H1 (cell line): ENCODE measurements at regions not wholly inside any gene's neighbourhood (a gene's known extent, or its start where the extent isn't known, plus 50 kb on each side); places are given as distances from the start of the nearest gene placed in this dataset.

Source experiments
- CTCF ChIA-PET: fragments of 300-600 bp; sonication (Branson Sonifier 250); formaldehyde crosslinking; loops from one replicate; lab custom pipeline; 2021; ENCODE audit not compliant: partially characterized antibody; lab: Charles Lee
- POLR2A ChIA-PET: fragments of 300-600 bp; sonication (Branson Sonifier 250); formaldehyde crosslinking; loops from one replicate; lab custom pipeline; 2021; ENCODE audit warnings: inconsistent platforms; ENCODE audit not compliant: partially characterized antibody; lab: Charles Lee
- DNase-seq, 2 experiments: peaks; one replicate each; pipeline versions ENCODE4 v3.0.0 to v3.0.0-alpha.2; 2010 to 2022; ENCODE audit warnings: low spot score in 2 of 2, low read depth in 1 of 2, mixed read lengths in 1 of 2
- FAIRE-seq: peaks from 2 replicates; lab custom pipeline; 2011; peaks lifted over from hg19 to GRCh38; lab: Jason Lieb, UNC
- H2AFZ ChIP-seq: 2 replicates; pipeline ENCODE4 v1.8.1; 2012; ENCODE audit warnings: low read length, inconsistent platforms
- H2AK5ac ChIP-seq: 2 replicates; pipeline ENCODE4 v1.6.1; 2013; ENCODE audit warnings: low read depth, low read length
- H2BK120ac ChIP-seq: replicated peaks from 2 replicates; pipeline ENCODE3; 2013; ENCODE audit warnings: low read depth, low read length, inconsistent platforms
- H2BK12ac ChIP-seq: 2 replicates; pipeline ENCODE4 v1.6.1; 2013; ENCODE audit warnings: low read depth, low read length
- H2BK15ac ChIP-seq: 2 replicates; pipeline ENCODE4 v1.6.1; 2013; ENCODE audit warnings: low read length
- H2BK20ac ChIP-seq: 2 replicates; pipeline ENCODE4 v1.6.1; 2013; ENCODE audit warnings: low read length
- H2BK5ac ChIP-seq: 2 replicates; pipeline ENCODE4 v1.6.1; 2013; ENCODE audit warnings: low read depth, low read length
- H3K14ac ChIP-seq: 2 replicates; pipeline ENCODE4 v1.6.1; 2013; ENCODE audit warnings: inconsistent platforms; ENCODE audit not compliant: insufficient read length
- H3K18ac ChIP-seq: 2 replicates; pipeline ENCODE4 v1.6.1; 2013; ENCODE audit warnings: low read length; ENCODE audit errors: extremely low read depth
- H3K23ac ChIP-seq: 2 replicates; pipeline ENCODE4 v1.6.1; 2013; ENCODE audit warnings: inconsistent platforms; ENCODE audit not compliant: insufficient read length
- H3K23me2 ChIP-seq: 2 replicates; pipeline ENCODE4 v1.6.1; 2013; ENCODE audit warnings: low read depth, low read length
- H3K27ac ChIP-seq: 2 replicates; pipeline ENCODE4 v1.6.1; 2011; ENCODE audit warnings: low read depth, low read length, inconsistent platforms
- H3K27me3 ChIP-seq, 4 experiments: replicated peaks in 1 of 4; 1 replicate in 1 of 4; 2 replicates in 3 of 4; pipeline versions ENCODE4 v1.6.1 to v1.8.1; 2011 to 2013; ENCODE audit warnings: low read length in 3 of 4, mild to moderate bottlenecking in 3 of 4, inconsistent platforms in 2 of 4, mixed read lengths in 2 of 4, moderate library complexity in 1 of 4; ENCODE audit not compliant: control insufficient read depth in 3 of 4, insufficient read depth in 3 of 4; ENCODE audit errors: extremely low read depth in 1 of 4
- H3K36me3 ChIP-seq, 4 experiments: 2 replicates each; pipeline versions ENCODE4 v1.6.1 to v1.8.1; 2011 to 2013; ENCODE audit warnings: mild to moderate bottlenecking in 4 of 4, low read length in 3 of 4, moderate library complexity in 2 of 4, control low read depth in 1 of 4, inconsistent platforms in 1 of 4; ENCODE audit not compliant: insufficient read depth in 4 of 4, control insufficient read depth in 2 of 4
- H3K4ac ChIP-seq: replicated peaks from 2 replicates; pipeline ENCODE3; 2013; ENCODE audit warnings: low read length, low read depth, mixed read lengths, inconsistent platforms; ENCODE audit not compliant: insufficient read length
- H3K4me1 ChIP-seq, 4 experiments: replicated peaks in 1 of 4; 1 replicate in 1 of 4; 2 replicates in 3 of 4; pipeline versions ENCODE4 v1.6.1 to v1.8.1; 2011 to 2013; ENCODE audit warnings: low read length in 3 of 4, inconsistent platforms in 2 of 4, mixed read lengths in 1 of 4; ENCODE audit not compliant: insufficient read depth in 4 of 4, control insufficient read depth in 3 of 4
- H3K4me2 ChIP-seq, 2 experiments: 2 replicates each; pipeline versions ENCODE4 v1.6.1 to v1.8.1; 2011 to 2013; ENCODE audit warnings: low read depth in 2 of 2, low read length in 2 of 2, control low read depth in 1 of 2, inconsistent platforms in 1 of 2, mild to moderate bottlenecking in 1 of 2; ENCODE audit not compliant: insufficient read depth in 1 of 2
- H3K4me3 ChIP-seq, 4 experiments: fragments of 200-600, 300-600 bp in 1 of 4; sonication (generic), shearing (Covaris generic), sonication (Bioruptor Twin) in 1 of 4; 2 replicates each; pipeline versions ENCODE4 v1.5.1 to v1.8.1; 2011 to 2016; ENCODE audit warnings: low read length in 4 of 4, low read depth in 3 of 4, control low read depth in 2 of 4, inconsistent platforms in 2 of 4, mild to moderate bottlenecking in 2 of 4, mixed read lengths in 1 of 4, moderate library complexity in 1 of 4; ENCODE audit not compliant: insufficient read depth in 2 of 4; ENCODE audit errors: extremely low read depth in 1 of 4
- H3K56ac ChIP-seq: replicated peaks from 2 replicates; pipeline ENCODE3; 2013; ENCODE audit warnings: low read depth, mild to moderate bottlenecking, mixed read lengths, low read length, inconsistent platforms; ENCODE audit not compliant: insufficient read length
- H3K79me1 ChIP-seq: 2 replicates; pipeline ENCODE4 v1.6.1; 2013; ENCODE audit warnings: low read depth, low read length, control low read depth
- H3K79me2 ChIP-seq, 2 experiments: 2 replicates each; pipeline versions ENCODE4 v1.6.1 to v1.8.1; 2012 to 2013; ENCODE audit warnings: low read length in 2 of 2, mild to moderate bottlenecking in 2 of 2, inconsistent platforms in 1 of 2; ENCODE audit not compliant: insufficient read depth in 2 of 2, control insufficient read depth in 1 of 2
- H3K9ac ChIP-seq, 4 experiments: replicated peaks in 1 of 4; 1 replicate in 1 of 4; 2 replicates in 3 of 4; pipeline versions ENCODE4 v1.6.1 to v1.8.1; 2011 to 2013; ENCODE audit warnings: low read depth in 3 of 4, low read length in 3 of 4, control low read depth in 2 of 4, mild to moderate bottlenecking in 2 of 4, moderate library complexity in 2 of 4, inconsistent platforms in 1 of 4; ENCODE audit errors: extremely low read depth in 1 of 4
- H3K9me3 ChIP-seq, 2 experiments: 2 replicates each; pipeline versions ENCODE4 v1.6.1 to v1.8.1; 2012 to 2013; ENCODE audit warnings: mild to moderate bottlenecking in 2 of 2, moderate library complexity in 2 of 2, control low read depth in 1 of 2, inconsistent platforms in 1 of 2, low read depth in 1 of 2, low read length in 1 of 2, mixed read lengths in 1 of 2; ENCODE audit not compliant: insufficient read depth in 2 of 2
- H4K20me1 ChIP-seq, 2 experiments: replicated peaks in 1 of 2; 2 replicates each; pipeline versions ENCODE3 to v1.8.1; 2011 to 2013; ENCODE audit warnings: inconsistent platforms in 2 of 2, low read length in 2 of 2, mild to moderate bottlenecking in 1 of 2; ENCODE audit not compliant: insufficient read depth in 2 of 2, control insufficient read depth in 1 of 2
- H4K5ac ChIP-seq: 2 replicates; pipeline ENCODE4 v1.6.1; 2013; ENCODE audit warnings: low read length, low read depth, mixed read lengths, inconsistent platforms; ENCODE audit not compliant: insufficient read length
- H4K8ac ChIP-seq: 2 replicates; pipeline ENCODE4 v1.8.0; 2013; ENCODE audit warnings: mild to moderate bottlenecking, moderate library complexity, low read length, inconsistent platforms; ENCODE audit not compliant: insufficient read depth; ENCODE audit errors: extremely low read depth
- H4K91ac ChIP-seq: replicated peaks from 2 replicates; pipeline ENCODE3; 2013; ENCODE audit warnings: low read length, mixed read lengths, inconsistent platforms; ENCODE audit not compliant: insufficient read length
- CHD1 ChIP-seq: IDR thresholded peaks from 2 replicates; pipeline ENCODE4 v1.6.1; 2012; ENCODE audit warnings: low read depth, low read length, improper control_type of control experiment
- CHD2 ChIP-seq: IDR thresholded peaks from 2 replicates; pipeline ENCODE4 v1.6.1; 2012; ENCODE audit warnings: low read length, improper control_type of control experiment
- FOSL1 ChIP-seq: IDR thresholded peaks from 2 replicates; pipeline ENCODE4 v1.6.1; 2011; ENCODE audit warnings: mild to moderate bottlenecking, low read depth, low read length, moderate library complexity; ENCODE audit not compliant: insufficient read depth
- NRF1 ChIP-seq: IDR thresholded peaks from 2 replicates; pipeline ENCODE4 v1.6.1; 2011; ENCODE audit warnings: mild to moderate bottlenecking, low read depth, low read length, improper control_type of control experiment
- RNF2 ChIP-seq: fragments of 200-900, 300-1000 bp; sonication (generic); IDR thresholded peaks from 2 replicates; pipeline ENCODE4 v1.7.1; 2016; ENCODE audit warnings: borderline replicate concordance, low read depth, mild to moderate bottlenecking, antibody characterized with exemption, low read length; ENCODE audit not compliant: poor library complexity, severe bottlenecking; ENCODE audit errors: missing control alignments
- SIN3A ChIP-seq, 2 experiments: IDR thresholded peaks in 1 of 2; conservative IDR thresholded peaks in 1 of 2; 2 replicates each; pipeline ENCODE4 v1.6.1; 2011 to 2012; ENCODE audit warnings: low read length in 2 of 2, improper control_type of control experiment in 1 of 2, low read depth in 1 of 2, mild to moderate bottlenecking in 1 of 2
- SUZ12 ChIP-seq: fragments of 200-600 bp; sonication (generic); IDR thresholded peaks from 2 replicates; pipeline ENCODE4 v1.6.1; 2012; ENCODE audit warnings: mild to moderate bottlenecking, inconsistent platforms, low read length, moderate library complexity, mixed read lengths
- TBP ChIP-seq: IDR thresholded peaks from 2 replicates; pipeline ENCODE4 v1.6.1; 2011; ENCODE audit warnings: low read depth, low read length, improper control_type of control experiment
- TCF12 ChIP-seq: IDR thresholded peaks from 2 replicates; pipeline ENCODE4 v1.6.1; 2011; ENCODE audit warnings: low read depth, mild to moderate bottlenecking, low read length
- WGBS, 2 experiments: shearing (Covaris generic) in 1 of 2; methylation state at CpG; one replicate each; pipeline versions ENCODE4 v1.1.6 to v1.1.7; 2013 to 2015; ENCODE audit warnings: low lambda C conversion rate in 2 of 2, mixed read lengths in 2 of 2, inconsistent platforms in 1 of 2, low coverage in 1 of 2, missing lambda C conversion rate in 1 of 2; ENCODE audit not compliant: insufficient replicate concordance in 2 of 2, insufficient coverage in 1 of 2, insufficient read length in 1 of 2; ENCODE audit errors: extremely low coverage in 1 of 2, missing lambda C conversion rate in 1 of 2; 5-methylcytosine and 5-hydroxymethylcytosine counted together
- TF ChIP-seq, protein P1 (sequence below), 3 experiments: IDR thresholded peaks; 1 replicate in 2 of 3; 2 replicates in 1 of 3; pipeline versions ENCODE4 v1.5.1 to v1.6.1; 2011; ENCODE audit warnings: low read length in 3 of 3, mild to moderate bottlenecking in 3 of 3, inconsistent platforms in 2 of 3, low read depth in 1 of 3, moderate library complexity in 1 of 3; ENCODE audit not compliant: insufficient read depth in 1 of 3; ENCODE audit errors: control extremely low read depth in 1 of 3
- TF ChIP-seq, protein P2 (sequence below): IDR thresholded peaks from 2 replicates; pipeline ENCODE4 v1.6.1; 2011; ENCODE audit warnings: low read length, improper control_type of control experiment

DNA sequence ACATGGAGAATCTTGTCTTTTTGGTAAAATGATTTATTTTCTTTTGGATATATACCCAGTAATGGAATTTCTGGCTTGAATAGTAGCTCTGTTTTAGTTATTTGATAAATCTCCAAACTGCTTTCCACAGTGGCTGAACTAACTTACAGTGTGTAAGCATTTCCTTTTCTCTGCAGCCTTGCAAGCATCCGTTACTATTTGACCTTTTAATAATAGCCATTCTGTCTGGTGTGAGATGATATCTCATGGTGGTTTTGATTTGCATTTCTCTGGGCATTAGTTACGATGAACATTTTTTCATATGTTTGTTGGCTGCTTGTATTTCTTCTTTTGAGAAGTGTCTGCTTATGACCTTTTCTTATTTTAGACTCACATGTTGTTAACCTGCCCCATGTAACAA lies 190.2 kb downstream of the GALR1 start:
- H3K27me3 ChIP-seq, result no peaks in the 10 kb centered on the region
- no peak overlapping the region for H2AK5ac ChIP-seq
- H3K9me3 ChIP-seq, result no peaks in the 10 kb centered on the region
- no peak overlapping the region for H4K8ac ChIP-seq
- no peak overlapping the region for H3K27ac ChIP-seq
- H4K91ac ChIP-seq, result no peak overlapping the region
- 87% methylated on average over 2 of the region's 2 CpGs; no CpG with 5 or more reads in 1 of the 2 experiments for WGBS, 2 experiments
- no peak overlapping the region for H2AFZ ChIP-seq
- no peaks in the 10 kb centered on the region for H3K79me2 ChIP-seq
- no peak overlapping the region for H4K5ac ChIP-seq
- H3K36me3 ChIP-seq, result no peaks in the 10 kb centered on the region
- CTCF ChIA-PET, result interaction anchor here (0.7 kb wide), 1 partner anchor 410 kb away, joined by 3 read pairs; no protein-coding TSS in a partner anchor
- H3K14ac ChIP-seq, result no peak overlapping the region
- H3K23ac ChIP-seq, result no peak overlapping the region
- H3K9ac ChIP-seq, result no peak overlapping the region
- H3K56ac ChIP-seq, result no peak overlapping the region
- H2BK5ac ChIP-seq, result no peak overlapping the region
- POLR2A ChIA-PET, result no interaction called here
- H2BK15ac ChIP-seq, result no peak overlapping the region
- no peak overlapping the region for H3K4me2 ChIP-seq
- no peaks in the 10 kb centered on the region; the same call in 1 of the 2 replicates for H3K79me1 ChIP-seq
- H2BK12ac ChIP-seq, result no peak overlapping the region
- H3K18ac ChIP-seq, result no peak overlapping the region
- H2BK120ac ChIP-seq, result no peak overlapping the region
- no peak overlapping the region for H2BK20ac ChIP-seq
- H3K4me1 ChIP-seq, result no peaks in the 10 kb centered on the region
- H3K4me3 ChIP-seq, result no peak overlapping the region
- H3K4ac ChIP-seq, result no peak overlapping the region
- DNase-seq, result no peak
- no peak for FAIRE-seq
- no peaks in the 10 kb centered on the region for H3K23me2 ChIP-seq
- no peaks in the 10 kb centered on the region for H4K20me1 ChIP-seq
- TF ChIP-seq CHD1 (no peak), SIN3A (conservative IDR thresholded peaks at IDR 0.05 in 1 of 2, IDR thresholded peaks at IDR 0.05 in 1 of 2; ENCODE audit: low read depth in 1 of 2, low read length in 2 of 2) (no peak), NRF1 (no peak), TCF12 (no peak), RNF2 (no peak), CHD2 (no peak), FOSL1 (no peak), SUZ12 (no peak), TBP (no peak)
- TF ChIP-seq, protein P1, sequence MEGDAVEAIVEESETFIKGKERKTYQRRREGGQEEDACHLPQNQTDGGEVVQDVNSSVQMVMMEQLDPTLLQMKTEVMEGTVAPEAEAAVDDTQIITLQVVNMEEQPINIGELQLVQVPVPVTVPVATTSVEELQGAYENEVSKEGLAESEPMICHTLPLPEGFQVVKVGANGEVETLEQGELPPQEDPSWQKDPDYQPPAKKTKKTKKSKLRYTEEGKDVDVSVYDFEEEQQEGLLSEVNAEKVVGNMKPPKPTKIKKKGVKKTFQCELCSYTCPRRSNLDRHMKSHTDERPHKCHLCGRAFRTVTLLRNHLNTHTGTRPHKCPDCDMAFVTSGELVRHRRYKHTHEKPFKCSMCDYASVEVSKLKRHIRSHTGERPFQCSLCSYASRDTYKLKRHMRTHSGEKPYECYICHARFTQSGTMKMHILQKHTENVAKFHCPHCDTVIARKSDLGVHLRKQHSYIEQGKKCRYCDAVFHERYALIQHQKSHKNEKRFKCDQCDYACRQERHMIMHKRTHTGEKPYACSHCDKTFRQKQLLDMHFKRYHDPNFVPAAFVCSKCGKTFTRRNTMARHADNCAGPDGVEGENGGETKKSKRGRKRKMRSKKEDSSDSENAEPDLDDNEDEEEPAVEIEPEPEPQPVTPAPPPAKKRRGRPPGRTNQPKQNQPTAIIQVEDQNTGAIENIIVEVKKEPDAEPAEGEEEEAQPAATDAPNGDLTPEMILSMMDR (IDR thresholded peaks at IDR 0.05; ENCODE audit: control extremely low read depth in 1 of 3, insufficient read depth in 1 of 3, low read depth in 1 of 3, low read length in 3 of 3), result no peak
- TF ChIP-seq, protein P2, sequence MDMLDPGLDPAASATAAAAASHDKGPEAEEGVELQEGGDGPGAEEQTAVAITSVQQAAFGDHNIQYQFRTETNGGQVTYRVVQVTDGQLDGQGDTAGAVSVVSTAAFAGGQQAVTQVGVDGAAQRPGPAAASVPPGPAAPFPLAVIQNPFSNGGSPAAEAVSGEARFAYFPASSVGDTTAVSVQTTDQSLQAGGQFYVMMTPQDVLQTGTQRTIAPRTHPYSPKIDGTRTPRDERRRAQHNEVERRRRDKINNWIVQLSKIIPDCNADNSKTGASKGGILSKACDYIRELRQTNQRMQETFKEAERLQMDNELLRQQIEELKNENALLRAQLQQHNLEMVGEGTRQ, result no peak
